ENCODE measurements at regions not wholly inside any gene's neighbourhood (a gene's known extent, or its start where the extent isn't known, plus 50 kb on each side); places are given as distances from the start of the nearest gene placed in this dataset.

DNA sequence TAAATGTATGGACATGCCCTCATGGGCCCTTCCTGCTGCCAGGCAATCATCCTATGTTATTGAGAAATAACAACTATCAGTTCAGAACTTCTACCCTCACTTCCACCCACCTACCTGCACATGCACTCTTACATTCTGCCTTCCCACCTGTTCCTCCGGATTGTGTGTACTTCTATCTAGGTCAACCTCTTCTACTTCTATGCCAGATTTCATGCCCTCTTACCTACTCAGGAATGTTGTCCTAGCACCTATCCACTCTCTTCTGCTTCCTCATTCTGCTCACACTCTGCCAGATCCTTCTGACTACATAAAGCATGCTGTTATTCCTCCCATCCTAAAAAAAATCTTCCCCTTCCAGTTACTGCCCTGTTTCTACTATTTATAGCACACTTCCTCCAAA lies 333.5 kb downstream of the IRS1 start:
- H2AFZ ChIP-seq (ENCODE audit: low read length) = no peak overlapping the region

More for the DNA sequence above, 333.5 kb downstream of the IRS1 start:
- Mint-ChIP-seq H3K36me3 (ENCODE audit: insufficient read depth in 1 of 3, low read depth in 3 of 3) (peaks cover 0 to 7% (median 0%) of the 10 kb centered on the region in 3 experiments; a peak in 1 of 7 replicates), H3K9me3 (peaks cover 5% of the 10 kb centered on the region in 2 experiments; a peak in 4 of 5 replicates), H3K4me1 (no peaks in the 10 kb centered on the region; a peak in 1 of 4 replicates), H3K4me3 (no peak overlapping the region), H3K27me3 (ENCODE audit: low read depth) (no peaks in the 10 kb centered on the region), H3K27ac (no peak overlapping the region)
- Histone ChIP-seq H3K56ac (ENCODE audit: insufficient read length, low read depth, low read length) (no peak overlapping the region), H3K79me2 (ENCODE audit: insufficient read depth, low read length) (no peaks in the 10 kb centered on the region), H3K9me3 (ENCODE audit: control insufficient read depth, low read depth, low read length) (no peaks in the 10 kb centered on the region), H3K79me1 (ENCODE audit: insufficient read depth, low read depth, low read length, poor library complexity, severe bottlenecking) (no peaks in the 10 kb centered on the region), H3T11ph (ENCODE audit: low read length) (no peak overlapping the region), H3K27me3 (ENCODE audit: insufficient read depth, low read length) (no peaks in the 10 kb centered on the region), H4K91ac (ENCODE audit: insufficient read length, low read depth, low read length) (no peak overlapping the region), H3K14ac (ENCODE audit: insufficient read depth, low read length) (no peak overlapping the region), H2AK5ac (ENCODE audit: insufficient read length, low read length) (no peak overlapping the region), H3K27ac (ENCODE audit: insufficient read length, low read depth, low read length) (no peak overlapping the region), H3K4me1 (ENCODE audit: insufficient read depth, low read length) (no peaks in the 10 kb centered on the region), H3K23me2 (ENCODE audit: insufficient read length, low read depth, low read length, poor library complexity, severe bottlenecking) (no peaks in the 10 kb centered on the region), H2BK12ac (ENCODE audit: insufficient read length, low read depth, low read length) (no peak overlapping the region), H3K18ac (ENCODE audit: insufficient read length, low read depth, low read length) (no peak overlapping the region), H2BK15ac (ENCODE audit: low read depth, low read length) (no peak overlapping the region), H3K23ac (ENCODE audit: insufficient read length, low read depth, low read length) (no peak overlapping the region), H3K4ac (ENCODE audit: low read depth, low read length) (no peak overlapping the region), H4K20me1 (ENCODE audit: control insufficient read depth, insufficient read depth, insufficient read length) (no peaks in the 10 kb centered on the region), H3K4me2 (ENCODE audit: insufficient read depth, insufficient read length, low read length) (no peak overlapping the region), H3K9ac (ENCODE audit: extremely low read depth, insufficient read length, low read length) (no peak overlapping the region), H2BK120ac (ENCODE audit: low read depth, low read length, poor library complexity, severe bottlenecking) (no peak overlapping the region), H2BK20ac (ENCODE audit: low read depth, low read length, poor library complexity, severe bottlenecking) (no peak overlapping the region), H4K5ac (ENCODE audit: insufficient read length, low read depth, low read length) (no peak overlapping the region), H4K8ac (replicated peaks; ENCODE audit: insufficient read length, low read depth, low read length) (no peak overlapping the region), H2BK5ac (ENCODE audit: insufficient read length, low read length) (no peak overlapping the region)
- WGBS (ENCODE audit: extremely low coverage, insufficient read length, low lambda C conversion rate) = no CpG with 5 or more reads among the region's 1 CpG
- DNase-seq = no peak
- TF ChIP-seq CTCF (conservative IDR thresholded peaks at IDR 0.05) = no peak

Measured in H9 (cell line).